Activated T-cell treated with anti-CD3 and anti-CD28 coated beads, Interleukin-2, amount 50 U/mL, for 48 hours (primary cell): ENCODE measurements at regions not wholly inside any gene's neighbourhood (a gene's known extent, or its start where the extent isn't known, plus 50 kb on each side); places are given as distances from the start of the nearest gene placed in this dataset.

Source experiments
- DNase-seq, 2 experiments: peaks; one replicate each; pipeline ENCODE4 v3.0.0-alpha.2; 2020

GRCh38 chr13:59522652-59523051, 641.1 kb downstream of the DIAPH3 start:
- DNase-seq, result no peak

DNA sequence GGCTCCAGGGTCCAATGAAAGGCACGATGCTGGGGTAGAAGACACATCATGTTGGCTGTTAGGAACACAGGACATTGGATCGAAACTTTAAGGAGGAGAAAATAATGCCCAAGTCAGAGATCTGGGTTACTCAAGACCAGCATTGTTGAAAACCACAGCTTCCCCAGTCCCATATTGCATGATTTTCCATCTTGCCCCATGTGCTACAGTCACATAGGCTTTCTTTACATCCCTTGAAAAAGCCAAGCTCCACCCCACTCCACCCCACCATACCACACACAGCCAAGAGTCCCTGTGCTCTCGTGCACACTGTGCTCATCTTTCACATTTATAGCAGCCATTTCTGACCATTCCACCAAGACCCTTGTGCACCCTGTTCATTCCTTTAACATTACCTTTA, 636.2 kb downstream of the DIAPH3 start:
- DNase-seq, result no peak

- DNase-seq, result peak in 1 of 2 experiments; percentile 20
Measured at GRCh38 chr13:59531571-59532091, 632.1 kb downstream of the DIAPH3 start.

- DNase-seq, result no peak
Measured at GRCh38 chr13:59532405-59532804, 631.3 kb downstream of the DIAPH3 start.

- no peak for DNase-seq
Measured at GRCh38 chr13:59533561-59534555, 629.9 kb downstream of the DIAPH3 start.

DNA sequence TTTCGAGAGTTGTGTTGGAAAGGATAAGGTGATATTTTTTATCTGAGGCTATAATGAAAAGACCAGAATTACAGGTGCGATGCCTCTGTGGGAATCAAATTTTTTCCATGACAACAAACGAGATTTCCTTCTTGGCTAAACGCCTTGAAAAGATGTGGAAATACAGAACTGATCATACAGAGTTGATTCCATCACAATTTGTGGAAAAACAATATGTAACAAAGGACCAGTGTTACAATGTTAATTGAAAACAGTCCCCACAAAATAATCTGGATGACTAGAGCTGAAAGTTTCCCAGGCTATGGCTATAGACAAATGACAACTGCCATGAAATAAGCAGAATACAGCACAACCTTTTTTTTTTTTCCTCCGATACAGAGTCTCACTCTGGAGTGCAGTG, 628.9 kb downstream of the DIAPH3 start:
- no peak for DNase-seq

GRCh38 chr13:59537500-59537899, 626.2 kb downstream of the DIAPH3 start:
- DNase-seq, result no peak

- DNase-seq, result no peak
Measured at GRCh38 chr13:59538512-59538911, 625.2 kb downstream of the DIAPH3 start.

- DNase-seq, result no peak
Measured at GRCh38 chr13:59542303-59542702, 621.4 kb downstream of the DIAPH3 start.

GRCh38 chr13:59543418-59543817, 620.3 kb downstream of the DIAPH3 start:
- DNase-seq, result no peak

GRCh38 chr13:59545007-59545406, 618.7 kb downstream of the DIAPH3 start:
- no peak for DNase-seq

GRCh38 chr13:59546178-59546577, 617.5 kb downstream of the DIAPH3 start:
- DNase-seq, result no peak

DNA sequence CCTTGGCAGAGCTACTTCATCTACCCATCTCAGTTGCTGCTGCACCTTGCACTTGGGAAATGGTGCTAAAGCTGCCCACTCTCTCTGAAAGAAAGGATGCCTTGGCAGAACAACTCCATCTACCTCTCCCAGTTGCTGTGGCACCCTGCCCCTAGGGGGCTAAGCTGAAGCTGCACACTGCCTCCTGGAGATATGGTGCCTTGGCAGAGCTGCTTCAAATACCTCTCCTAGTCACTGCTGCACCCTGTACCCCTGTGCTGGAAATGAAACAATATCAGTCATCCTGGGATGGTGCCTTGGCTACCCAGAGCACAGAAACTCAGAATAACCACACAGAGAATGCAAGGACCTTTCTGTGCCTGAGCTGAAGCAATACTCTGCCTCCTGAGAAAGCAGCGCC, 615.8 kb downstream of the DIAPH3 start:
- DNase-seq, result no peak

DNA sequence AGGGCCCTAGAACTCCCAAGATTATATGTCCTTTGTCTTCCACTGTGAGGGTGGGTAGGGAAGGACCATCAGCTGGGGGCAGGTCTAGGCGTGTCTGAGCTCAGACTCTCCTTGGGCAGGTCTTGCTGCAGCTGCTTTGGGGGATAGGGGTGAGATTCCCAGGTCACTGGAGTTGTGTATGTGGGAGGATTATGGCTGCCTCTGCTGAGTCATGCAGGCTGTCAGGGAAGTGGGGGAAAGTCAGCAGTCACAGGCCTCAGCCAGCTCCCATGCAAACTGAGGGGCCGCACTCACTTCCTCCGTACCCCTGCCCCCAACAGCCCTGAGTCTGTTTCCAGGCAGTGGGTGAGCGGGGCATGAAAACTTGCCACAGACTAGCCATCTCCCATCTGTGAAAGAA, 600.8 kb downstream of the DIAPH3 start:
- DNase-seq, result no peak

GRCh38 chr13:59566561-59566960, 597.2 kb downstream of the DIAPH3 start:
- no peak for DNase-seq

- DNase-seq, result no peak
Measured at GRCh38 chr13:59568306-59568705, 595.4 kb downstream of the DIAPH3 start.

GRCh38 chr13:59570204-59570603, 593.5 kb downstream of the DIAPH3 start:
- DNase-seq, result no peak

GRCh38 chr13:59584101-59584500, 579.6 kb downstream of the DIAPH3 start:
- no peak for DNase-seq

- no peak for DNase-seq
Measured at GRCh38 chr13:59584761-59585670, 578.7 kb downstream of the DIAPH3 start.

DNA sequence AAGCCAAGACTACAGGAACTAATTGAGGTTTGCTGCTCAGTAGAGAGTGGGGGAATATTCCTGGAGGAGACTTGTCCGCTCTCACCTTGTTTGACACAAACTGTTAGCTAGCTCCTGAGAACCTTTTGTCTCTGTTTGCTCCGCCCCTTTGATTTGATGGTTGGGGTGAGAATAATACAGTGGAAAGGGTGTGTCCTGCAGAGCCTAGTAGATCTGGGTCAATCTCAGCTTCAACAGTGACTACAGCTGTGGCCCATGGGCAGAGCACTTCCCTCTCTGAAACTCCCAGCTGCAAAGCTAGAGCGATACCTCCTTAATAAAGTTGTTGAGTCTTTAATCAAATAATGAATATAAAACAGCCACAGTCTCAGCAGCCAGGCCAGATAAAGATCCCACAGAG, 576.7 kb downstream of the DIAPH3 start:
- DNase-seq, result no peak

- DNase-seq, result no peak
Measured at GRCh38 chr13:59587971-59588716, 575.6 kb downstream of the DIAPH3 start.

DNA sequence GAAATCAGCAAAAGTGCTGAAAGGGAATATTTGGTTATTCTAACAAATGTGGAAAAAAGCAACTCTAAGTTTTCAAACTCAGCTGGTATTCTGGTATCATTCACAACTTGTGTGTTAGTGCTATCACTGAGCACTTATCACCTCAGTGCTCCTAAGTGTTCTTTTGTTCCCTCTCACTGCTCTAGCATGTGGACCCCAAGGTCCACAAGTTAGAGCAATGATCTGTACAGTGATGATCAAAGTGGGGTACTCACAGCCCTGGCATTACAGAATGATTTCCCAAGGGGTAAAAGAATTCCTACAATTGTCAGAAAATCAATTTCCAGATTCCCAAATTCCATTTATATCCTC, 575.0 kb downstream of the DIAPH3 start:
- DNase-seq, result no peak

DNA sequence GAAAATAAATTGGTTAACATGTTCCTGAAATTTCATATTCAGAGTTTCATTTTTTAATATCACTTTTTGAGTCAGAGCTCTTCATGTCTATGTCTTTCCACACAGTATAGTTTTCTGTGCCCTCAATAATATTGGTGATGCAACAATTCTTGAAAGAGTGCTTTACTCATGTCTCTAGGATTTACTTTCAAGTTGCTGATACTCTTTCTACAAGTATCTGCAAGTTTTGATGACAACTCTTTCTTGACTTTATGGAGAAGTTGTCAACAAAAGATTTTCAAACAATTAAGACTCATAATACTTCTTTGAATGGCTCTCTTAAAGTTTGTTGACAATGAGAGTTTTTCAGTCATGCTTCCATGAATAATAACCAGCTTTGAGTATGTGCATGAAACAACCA, 561.7 kb downstream of the DIAPH3 start:
- DNase-seq, result no peak
